SIG-M5 treated with dmso at 0.1 percent for 504 hours (cell line): ENCODE measurements at regions not wholly inside any gene's neighbourhood (a gene's known extent, or its start where the extent isn't known, plus 50 kb on each side); places are given as distances from the start of the nearest gene placed in this dataset.
A peak's percentile ranks its signal among the peaks of the same experiment; 100 is the strongest.

Experiments used
- DNase-seq: peaks from one replicate; lab custom pipeline; 2025; ENCODE audit not compliant: unreplicated experiment; lab: John Stamatoyannopoulos, UW

GRCh38 chr11:27216270-27217149, 146.5 kb downstream of the CCDC34 start:
- no peak for DNase-seq

- DNase-seq: no peak
Observed at GRCh38 chr11:27215471-27216269, 147.3 kb downstream of the CCDC34 start.

GRCh38 chr11:27214713-27215112, 148.3 kb downstream of the CCDC34 start:
- DNase-seq: no peak

GRCh38 chr11:27213232-27213660, 149.8 kb downstream of the CCDC34 start:
- no peak for DNase-seq

- no peak for DNase-seq
Observed at GRCh38 chr11:27212248-27212780, 150.7 kb downstream of the CCDC34 start.

GRCh38 chr11:27211370-27212127, 151.5 kb downstream of the CCDC34 start:
- no peak for DNase-seq

GRCh38 chr11:27210531-27210930, 152.5 kb downstream of the CCDC34 start:
- no peak for DNase-seq

- peak; percentile 21 for DNase-seq
Observed at GRCh38 chr11:27209562-27210005, 153.4 kb downstream of the CCDC34 start.

GRCh38 chr11:27208846-27209245, 154.2 kb downstream of the CCDC34 start:
- DNase-seq: no peak

GRCh38 chr11:27207025-27207650, 155.9 kb downstream of the CCDC34 start:
- no peak for DNase-seq

- DNase-seq: no peak
Observed at GRCh38 chr11:27205779-27206570, 157.0 kb downstream of the CCDC34 start.

- no peak for DNase-seq
Observed at GRCh38 chr11:27205250-27205649, 157.8 kb downstream of the CCDC34 start.

- DNase-seq: no peak
Observed at GRCh38 chr11:27204529-27204928, 158.5 kb downstream of the CCDC34 start.

GRCh38 chr11:27203077-27203647, 159.9 kb downstream of the CCDC34 start:
- no peak for DNase-seq

GRCh38 chr11:27201454-27202302, 161.1 kb downstream of the BBOX1 start:
- DNase-seq: peak; percentile 21

GRCh38 chr11:27200779-27201453, 160.3 kb downstream of the BBOX1 start:
- no peak for DNase-seq

GRCh38 chr11:27196203-27196897, 155.7 kb downstream of the BBOX1 start:
- DNase-seq: no peak
